ENCODE measurements at regions not wholly inside any gene's neighbourhood (a gene's known extent, or its start where the extent isn't known, plus 50 kb on each side); places are given as distances from the start of the nearest gene placed in this dataset.

- no peak for TF ChIP-seq BACH2 (CRISPR knock-in tag; IDR thresholded peaks at IDR 0.05; ENCODE audit: borderline replicate concordance)
- no peak for TF ChIP-seq CSDC2 (CRISPR knock-in tag; IDR thresholded peaks at IDR 0.05)
- TF ChIP-seq ARNTL (CRISPR knock-in tag; IDR thresholded peaks at IDR 0.05; ENCODE audit: borderline replicate concordance, low read depth), result no peak
- TF ChIP-seq ESRRG (CRISPR knock-in tag; IDR thresholded peaks at IDR 0.05), result no peak
- ATAC-seq, result no peak
Observed at GRCh38 chr2:144597388-144597787, 77.5 kb upstream of the ZEB2 start.

- TF ChIP-seq TOX (CRISPR knock-in tag; IDR thresholded peaks at IDR 0.05; ENCODE audit: borderline replicate concordance) (no peak), ZNF8 (CRISPR knock-in tag; IDR thresholded peaks at IDR 0.05) (no peak), ESRRG (CRISPR knock-in tag; IDR thresholded peaks at IDR 0.05) (no peak), ZC3H10 (CRISPR knock-in tag; IDR thresholded peaks at IDR 0.05) (no peak), CREB5 (CRISPR knock-in tag; IDR thresholded peaks at IDR 0.05; ENCODE audit: low read depth) (no peak), BACH2 (CRISPR knock-in tag; IDR thresholded peaks at IDR 0.05; ENCODE audit: borderline replicate concordance) (no peak), OSR1 (CRISPR knock-in tag; IDR thresholded peaks at IDR 0.05) (no peak), ZNF70 (CRISPR knock-in tag; IDR thresholded peaks at IDR 0.05) (no peak), ISL1 (CRISPR knock-in tag; IDR thresholded peaks at IDR 0.05) (no peak; the same call in 1 of the 2 replicates), GLIS3 (CRISPR knock-in tag; IDR thresholded peaks at IDR 0.05) (no peak), TSHZ2 (CRISPR knock-in tag; IDR thresholded peaks at IDR 0.05) (no peak), CSDC2 (CRISPR knock-in tag; IDR thresholded peaks at IDR 0.05) (no peak), CSRNP3 (CRISPR knock-in tag; IDR thresholded peaks at IDR 0.05) (no peak), ZFP30 (CRISPR knock-in tag; IDR thresholded peaks at IDR 0.05) (no peak), ZFP3 (CRISPR knock-in tag; IDR thresholded peaks at IDR 0.05) (no peak), POU6F1 (CRISPR knock-in tag; IDR thresholded peaks at IDR 0.05; ENCODE audit: borderline replicate concordance, low read depth) (no peak), PPARA (CRISPR knock-in tag; IDR thresholded peaks at IDR 0.05; ENCODE audit: borderline replicate concordance) (no peak), ZNF565 (CRISPR knock-in tag; conservative IDR thresholded peaks at IDR 0.05; ENCODE audit: low read depth) (no peak)
- ATAC-seq, result peak; percentile 90
Observed at GRCh38 chr2:144596073-144596871, 76.4 kb upstream of the ZEB2 start.

- TF ChIP-seq ARNTL (CRISPR knock-in tag; IDR thresholded peaks at IDR 0.05; ENCODE audit: borderline replicate concordance, low read depth) (no peak), OSR1 (CRISPR knock-in tag; IDR thresholded peaks at IDR 0.05) (no peak), ZNF70 (CRISPR knock-in tag; IDR thresholded peaks at IDR 0.05) (no peak), CSRNP3 (CRISPR knock-in tag; IDR thresholded peaks at IDR 0.05) (no peak), CSDC2 (CRISPR knock-in tag; IDR thresholded peaks at IDR 0.05) (no peak), CREB5 (CRISPR knock-in tag; IDR thresholded peaks at IDR 0.05; ENCODE audit: low read depth) (no peak), TCF4 (CRISPR knock-in tag; IDR thresholded peaks at IDR 0.05; ENCODE audit: borderline replicate concordance) (no peak), SNAI2 (CRISPR knock-in tag; IDR thresholded peaks at IDR 0.05) (no peak), POU6F1 (CRISPR knock-in tag; IDR thresholded peaks at IDR 0.05; ENCODE audit: borderline replicate concordance, low read depth) (no peak), ISL1 (CRISPR knock-in tag; IDR thresholded peaks at IDR 0.05) (no peak)
- ATAC-seq, result no peak
Observed at GRCh38 chr2:144595686-144596072, 75.8 kb upstream of the ZEB2 start.
